WTC11 (cell line): ENCODE measurements at regions not wholly inside any gene's neighbourhood (a gene's known extent, or its start where the extent isn't known, plus 50 kb on each side); places are given as distances from the start of the nearest gene placed in this dataset.

Experiments used
- ATAC-seq: fragments of 200-7000 bp; cut with Tn5 transposase; 2 replicates; pipeline ENCODE4 v1.10.0; 2021; ENCODE audit warnings: mild to moderate bottlenecking, moderate library complexity
- CTCF ChIA-PET: fragments of 300-600 bp; sonication (Branson Sonifier 250); formaldehyde crosslinking; loops from one replicate; lab custom pipeline; 2021; ENCODE audit warnings: antibody characterized with exemption; lab: Charles Lee
- POLR2A ChIA-PET: fragments of 350-600 bp; sonication (Branson Sonifier 250); formaldehyde crosslinking; loops from one replicate; lab custom pipeline; 2021; ENCODE audit warnings: antibody characterized with exemption; lab: Charles Lee
- DNase-seq: peaks from one replicate; pipeline ENCODE4 v3.0.0; 2021; ENCODE audit warnings: low spot score
- H3K27ac Mint-ChIP-seq: 2 replicates; pipeline ENCODE4 v1.8.0; 2021; ENCODE audit warnings: mixed read lengths
- H3K27me3 Mint-ChIP-seq: 2 replicates; pipeline ENCODE4 v1.8.0; 2021; ENCODE audit warnings: low read depth, mild to moderate bottlenecking, moderate library complexity, mixed read lengths
- H3K36me3 Mint-ChIP-seq: 2 replicates; pipeline ENCODE4 v1.8.0; 2021; ENCODE audit warnings: mixed read lengths
- H3K4me1 Mint-ChIP-seq: 2 replicates; pipeline ENCODE4 v1.8.0; 2022; ENCODE audit warnings: mixed read lengths
- H3K4me3 Mint-ChIP-seq: 2 replicates; pipeline ENCODE4 v1.8.0; 2021; ENCODE audit warnings: mild to moderate bottlenecking, moderate library complexity, mixed read lengths
- H3K9me3 Mint-ChIP-seq: 2 replicates; pipeline ENCODE4 v1.8.0; 2021; ENCODE audit warnings: mixed read lengths
- AFF4 ChIP-seq: sonication (generic); formaldehyde crosslinking; IDR thresholded peaks from 2 replicates; pipeline ENCODE4 v1.8.1; 2023; ENCODE audit warnings: mild to moderate bottlenecking, missing genetic modification reagents, borderline replicate concordance
- ARID4B ChIP-seq: sonication (generic); formaldehyde crosslinking; IDR thresholded peaks from 2 replicates; pipeline ENCODE4 v1.8.0; 2023; ENCODE audit warnings: missing genetic modification reagents, mild to moderate bottlenecking, borderline replicate concordance
- ATF2 ChIP-seq: sonication (generic); formaldehyde crosslinking; IDR thresholded peaks from 2 replicates; pipeline ENCODE4 v1.8.1; 2022; ENCODE audit warnings: low read depth, missing genetic modification reagents, borderline replicate concordance
- ATF6 ChIP-seq: sonication (generic); formaldehyde crosslinking; IDR thresholded peaks from 2 replicates; pipeline ENCODE4 v1.8.1; 2023; ENCODE audit warnings: mild to moderate bottlenecking, missing genetic modification reagents
- CDX4 ChIP-seq: fragments of 250-450 bp; sonication (Bioruptor Pico); IDR thresholded peaks from 2 replicates; pipeline ENCODE4 v1.9.0; 2021; ENCODE audit warnings: moderate library complexity, mild to moderate bottlenecking, inconsistent platforms, borderline replicate concordance
- GABPB1 ChIP-seq: sonication (generic); formaldehyde crosslinking; IDR thresholded peaks from 2 replicates; pipeline ENCODE4 v1.8.1; 2023; ENCODE audit warnings: mild to moderate bottlenecking, missing genetic modification reagents
- GRHL2 ChIP-seq: fragments of 250-450 bp; sonication (Bioruptor Pico); IDR thresholded peaks from 2 replicates; pipeline ENCODE4 v1.8.0; 2022; ENCODE audit warnings: mild to moderate bottlenecking, moderate library complexity; ENCODE audit not compliant: insufficient replicate concordance, severe bottlenecking
- GTF2I ChIP-seq: fragments of 250-450 bp; sonication (Bioruptor Pico); conservative IDR thresholded peaks from 2 replicates; pipeline ENCODE4 v1.4.0; 2021; ENCODE audit warnings: mild to moderate bottlenecking
- IRF1 ChIP-seq: sonication (generic); formaldehyde crosslinking; IDR thresholded peaks from 2 replicates; pipeline ENCODE4 v1.8.0; 2023; ENCODE audit warnings: missing genetic modification reagents
- MXD4 ChIP-seq: fragments of 250-450 bp; sonication (Bioruptor Pico); IDR thresholded peaks from 2 replicates; pipeline ENCODE4 v1.8.0; 2021; ENCODE audit warnings: mild to moderate bottlenecking, moderate library complexity, borderline replicate concordance
- MYBL2 ChIP-seq: sonication (generic); formaldehyde crosslinking; IDR thresholded peaks from 2 replicates; pipeline ENCODE4 v1.8.1; 2023; ENCODE audit warnings: mild to moderate bottlenecking, moderate library complexity, missing genetic modification reagents
- NFATC4 ChIP-seq: fragments of 250-450 bp; sonication (Bioruptor Pico); IDR thresholded peaks from 2 replicates; pipeline ENCODE4 v1.9.0; 2021; ENCODE audit warnings: mild to moderate bottlenecking
- STAT6 ChIP-seq: sonication (generic); formaldehyde crosslinking; conservative IDR thresholded peaks from 2 replicates; pipeline ENCODE4 v1.8.1; 2023; ENCODE audit warnings: mild to moderate bottlenecking, low read depth, missing genetic modification reagents, moderate library complexity
- ZBTB21 ChIP-seq: sonication (generic); formaldehyde crosslinking; IDR thresholded peaks from 2 replicates; pipeline ENCODE4 v1.8.1; 2023; ENCODE audit warnings: mild to moderate bottlenecking, missing genetic modification reagents, borderline replicate concordance
- ZNF121 ChIP-seq: sonication (generic); formaldehyde crosslinking; IDR thresholded peaks from 2 replicates; pipeline ENCODE4 v1.8.0; 2023; ENCODE audit warnings: missing genetic modification reagents
- ZNF232 ChIP-seq: sonication (generic); formaldehyde crosslinking; IDR thresholded peaks from 2 replicates; pipeline ENCODE4 v1.8.0; 2022; ENCODE audit warnings: mild to moderate bottlenecking, missing genetic modification reagents
- ZNF263 ChIP-seq: sonication (generic); formaldehyde crosslinking; IDR thresholded peaks from 2 replicates; pipeline ENCODE4 v1.8.1; 2022; ENCODE audit warnings: low read depth, mild to moderate bottlenecking, moderate library complexity, missing genetic modification reagents

- peaks cover 16% of the 10 kb centered on the region for H3K4me1 Mint-ChIP-seq
- TF ChIP-seq NFATC4 (CRISPR knock-in tag) (no peak), ZNF121 (CRISPR knock-in tag) (no peak), ZNF232 (CRISPR knock-in tag) (no peak), IRF1 (CRISPR knock-in tag) (no peak), ZNF263 (no peak), ATF2 (CRISPR knock-in tag) (no peak), GTF2I (CRISPR knock-in tag) (no peak), STAT6 (no peak), ATF6 (CRISPR knock-in tag) (no peak)
- peaks cover 16% of the 10 kb centered on the region for H3K9me3 Mint-ChIP-seq
- ChIA-PET CTCF (interaction anchor here (1.1 kb wide), 1 partner anchor 116 kb away, joined by 3 read pairs; no protein-coding TSS in a partner anchor), POLR2A (no interaction called here)
- no peak overlapping the region for H3K4me3 Mint-ChIP-seq
- no peak for DNase-seq
- no peak for ATAC-seq
- H3K27ac Mint-ChIP-seq, result no peak overlapping the region
- H3K27me3 Mint-ChIP-seq, result no peaks in the 10 kb centered on the region
- peaks cover 10% of the 10 kb centered on the region for H3K36me3 Mint-ChIP-seq
Measured at GRCh38 chr9:82722561-82722960, 340.4 kb downstream of the RASEF start.

- H3K36me3 Mint-ChIP-seq, result no peaks in the 10 kb centered on the region
- H3K9me3 Mint-ChIP-seq, result no peaks in the 10 kb centered on the region
- peaks cover 36% of the 10 kb centered on the region for H3K4me1 Mint-ChIP-seq
- ChIA-PET POLR2A (no interaction called here), CTCF (no interaction called here)
- no peak overlapping the region for H3K4me3 Mint-ChIP-seq
- ATAC-seq (no peak), DNase-seq (no peak)
- H3K27me3 Mint-ChIP-seq, result no peaks in the 10 kb centered on the region
- no peak overlapping the region for H3K27ac Mint-ChIP-seq
- TF ChIP-seq CDX4, result no peak
- TF ChIP-seq MXD4 (CRISPR knock-in tag), result no peak
- TF ChIP-seq AFF4, result no peak
- no peak for TF ChIP-seq MYBL2
- TF ChIP-seq ARID4B (CRISPR knock-in tag), result no peak
- no peak for TF ChIP-seq GABPB1 (CRISPR knock-in tag)
- no peak for TF ChIP-seq GRHL2
- TF ChIP-seq ZBTB21 (CRISPR knock-in tag), result no peak
Measured at GRCh38 chr9:82726424-82727276, 336.3 kb downstream of the RASEF start.
